Uterus (tissue), 3 donors: ENCODE measurements at regions not wholly inside any gene's neighbourhood (a gene's known extent, or its start where the extent isn't known, plus 50 kb on each side); places are given as distances from the start of the nearest gene placed in this dataset.

Experiments
- DNase-seq, 2 donors: peaks; one replicate each; pipeline ENCODE4 v3.0.0-alpha.2; 2019 to 2020
- H3K27ac ChIP-seq, 2 donors: fragments of 200-600 bp; sonication (generic); 1 replicate in 1 of 2; 2 replicates in 1 of 2; pipeline ENCODE4 v1.5.1; 2016 to 2018
- H3K27me3 ChIP-seq, 2 donors: fragments of 200-600 bp; sonication (generic); one replicate each; pipeline ENCODE4 v1.5.1; 2018 to 2019; ENCODE audit warnings: control low read depth in 1 of 2
- H3K36me3 ChIP-seq, 2 donors: fragments of 200-600 bp; sonication (generic); one replicate each; pipeline ENCODE4 v1.5.1; 2019; ENCODE audit warnings: control low read depth in 1 of 2
- H3K4me1 ChIP-seq, 2 donors: fragments of 200-600 bp; sonication (generic); one replicate each; pipeline ENCODE4 v1.5.1; 2018 to 2019; ENCODE audit warnings: control low read depth in 1 of 2
- H3K4me3 ChIP-seq, 2 donors: fragments of 200-600 bp; sonication (generic); 1 replicate in 1 of 2; 2 replicates in 1 of 2; pipeline ENCODE4 v1.5.1; 2018 to 2019; ENCODE audit warnings: mild to moderate bottlenecking in 1 of 2
- H3K9me3 ChIP-seq, 2 donors: fragments of 200-600 bp; sonication (generic); one replicate each; pipeline ENCODE4 v1.5.1; 2019; ENCODE audit warnings: control low read depth in 1 of 2
- CTCF ChIP-seq, 4 experiments: fragments of 200-600 bp in 2 of 4; fragments of 450-650 bp in 2 of 4; sonication (generic) in 2 of 4; IDR thresholded peaks; one replicate each; pipeline ENCODE4 v1.5.1; 2016 to 2019; ENCODE audit warnings: antibody characterized with exemption in 4 of 4, mild to moderate bottlenecking in 2 of 4, moderate library complexity in 1 of 4
- POLR2A ChIP-seq, 2 donors: fragments of 450-650 bp; IDR thresholded peaks; one replicate each; pipeline ENCODE4 v1.6.1; 2016; ENCODE audit warnings: antibody characterized with exemption in 2 of 2, mild to moderate bottlenecking in 1 of 2, moderate library complexity in 1 of 2
- intact Hi-C: fragments of 100-400 bp; cut with DNase I; formaldehyde crosslinking; loops from one replicate; pipeline ENCODE4 v1.15.1; 2023; ENCODE audit warnings: low total_unique reads
- donor health status: DM: yes; HTN: yes; CAD: no.

DNA sequence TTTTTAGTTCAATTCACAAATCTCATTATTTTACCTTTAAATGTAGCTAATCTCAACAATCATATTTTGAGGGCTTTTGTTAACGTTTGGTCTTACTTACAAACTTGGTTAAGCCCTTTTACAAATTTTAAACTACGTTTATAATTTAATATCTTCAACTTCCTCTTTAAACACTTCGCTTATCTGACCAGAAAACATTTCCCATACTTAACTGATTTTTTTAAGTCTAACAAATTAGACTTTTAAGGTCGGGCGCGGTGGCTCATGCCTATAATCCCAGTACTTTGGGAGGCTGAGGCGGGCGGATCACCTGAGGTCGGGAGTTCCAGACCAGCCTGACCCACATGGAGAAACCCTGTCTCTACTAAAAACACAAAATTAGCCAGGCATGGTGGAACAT lies 300.9 kb downstream of the LMX1A start:
- TF ChIP-seq POLR2A (IDR thresholded peaks at IDR 0.05) (no peak), CTCF (IDR thresholded peaks at IDR 0.05) (no peak)
- Histone ChIP-seq H3K4me1 (no peaks in the 10 kb centered on the region), H3K4me3 (no peak overlapping the region), H3K27ac (no peak overlapping the region), H3K9me3 (no peaks in the 10 kb centered on the region), H3K36me3 (no peaks in the 10 kb centered on the region), H3K27me3 (no peaks in the 10 kb centered on the region)
- no peak for DNase-seq
- intact Hi-C loops: no loop called here

DNA sequence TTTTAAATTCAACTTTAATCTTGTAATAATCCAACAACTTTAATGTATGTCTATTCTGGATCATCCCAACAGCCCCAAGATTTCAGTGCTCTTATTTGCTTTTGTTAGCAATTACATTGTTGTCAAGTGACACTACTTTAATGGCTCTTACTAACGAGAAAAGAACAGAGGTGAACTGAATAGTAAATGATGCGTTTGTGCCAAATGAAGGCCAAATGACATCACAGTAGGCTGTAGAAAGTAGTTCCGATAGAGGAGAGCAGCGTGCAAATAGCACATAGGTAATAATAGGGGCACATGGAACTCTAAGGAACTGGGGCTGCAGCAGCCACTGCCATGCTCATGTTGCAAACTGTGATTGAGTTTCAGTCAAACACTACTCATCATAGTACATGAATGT lies 301.9 kb downstream of the LMX1A start:
- Histone ChIP-seq H3K4me3 (no peak overlapping the region), H3K4me1 (no peaks in the 10 kb centered on the region), H3K36me3 (no peaks in the 10 kb centered on the region), H3K9me3 (no peaks in the 10 kb centered on the region), H3K27me3 (no peaks in the 10 kb centered on the region), H3K27ac (no peak overlapping the region)
- TF ChIP-seq POLR2A (IDR thresholded peaks at IDR 0.05) (no peak), CTCF (IDR thresholded peaks at IDR 0.05) (no peak)
- intact Hi-C loops: no loop called here
- no peak for DNase-seq

DNA sequence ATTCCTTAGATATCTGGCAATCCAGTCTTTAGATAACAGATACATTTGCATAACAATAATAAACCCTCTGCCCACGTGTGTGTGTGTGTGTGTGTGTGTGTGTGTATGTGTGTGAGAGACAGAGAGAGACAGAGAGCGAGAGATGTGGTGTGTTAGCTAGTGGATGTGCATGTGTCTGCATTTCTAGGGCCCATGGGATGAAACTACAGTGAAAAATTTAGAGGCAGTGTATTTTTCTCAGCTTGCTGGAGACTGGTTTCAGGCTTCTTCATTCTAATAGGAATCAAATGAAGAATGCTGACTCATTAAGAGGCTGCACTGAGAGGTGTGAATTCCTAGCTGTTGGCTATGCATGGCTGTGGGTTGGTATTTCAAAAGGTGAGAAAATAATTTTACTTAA lies 303.2 kb downstream of the LMX1A start:
- no peaks in the 10 kb centered on the region for H3K27me3 ChIP-seq
- no peak overlapping the region for H3K4me3 ChIP-seq
- intact Hi-C loops: no loop called here
- H3K27ac ChIP-seq: peak overlapping the region; percentile 30 to 58
- H3K36me3 ChIP-seq: no peaks in the 10 kb centered on the region
- no peaks in the 10 kb centered on the region for H3K9me3 ChIP-seq
- DNase-seq: no peak
- H3K4me1 ChIP-seq: no peaks in the 10 kb centered on the region
- no peak for TF ChIP-seq CTCF (IDR thresholded peaks at IDR 0.05)
- TF ChIP-seq POLR2A (IDR thresholded peaks at IDR 0.05): no peak

DNA sequence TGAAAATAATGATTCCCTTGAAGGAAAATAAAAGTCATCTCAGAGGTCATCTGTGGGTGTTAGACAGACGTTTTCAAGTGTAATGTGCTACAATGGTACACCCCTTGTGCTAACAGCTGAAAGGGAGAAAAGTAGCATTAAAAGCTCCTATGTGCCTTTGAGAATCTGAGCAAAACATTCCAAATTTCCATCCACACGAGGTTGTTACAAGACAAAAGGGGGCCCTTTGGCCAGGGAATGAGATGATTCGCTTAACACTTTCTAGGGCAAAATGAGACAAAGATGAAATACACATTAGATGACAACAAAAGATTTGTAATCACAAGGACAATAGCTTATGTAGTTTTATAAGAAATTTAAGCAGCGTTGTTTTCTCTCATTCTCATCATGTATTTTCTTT lies 303.6 kb downstream of the LMX1A start:
- Histone ChIP-seq H3K9me3 (no peaks in the 10 kb centered on the region), H3K4me3 (no peak overlapping the region), H3K27ac (peak overlapping the region; percentile 30 to 58), H3K4me1 (no peaks in the 10 kb centered on the region), H3K27me3 (no peaks in the 10 kb centered on the region), H3K36me3 (no peaks in the 10 kb centered on the region)
- no peak for TF ChIP-seq POLR2A (IDR thresholded peaks at IDR 0.05)
- no peak for TF ChIP-seq CTCF (IDR thresholded peaks at IDR 0.05)
- intact Hi-C loops: no loop called here
- DNase-seq: no peak

GRCh38 chr1:165052431-165052830 lies 304.1 kb downstream of the LMX1A start:
- no peaks in the 10 kb centered on the region for H3K4me1 ChIP-seq
- no peak for DNase-seq
- H3K27me3 ChIP-seq: no peaks in the 10 kb centered on the region
- H3K4me3 ChIP-seq: no peak overlapping the region
- no peaks in the 10 kb centered on the region for H3K36me3 ChIP-seq
- no peaks in the 10 kb centered on the region for H3K9me3 ChIP-seq
- TF ChIP-seq CTCF (IDR thresholded peaks at IDR 0.05) (no peak), POLR2A (IDR thresholded peaks at IDR 0.05) (no peak)
- intact Hi-C loops: no loop called here
- peak overlapping the region; percentile 30 to 58 for H3K27ac ChIP-seq
